H1 (cell line): ENCODE measurements at regions not wholly inside any gene's neighbourhood (a gene's known extent, or its start where the extent isn't known, plus 50 kb on each side); places are given as distances from the start of the nearest gene placed in this dataset.

ENCODE experiments used
- CREB1 ChIP-seq: IDR thresholded peaks from 2 replicates; pipeline ENCODE4 v1.6.1; 2012; ENCODE audit warnings: inconsistent platforms
- CTCF ChIP-seq, 3 experiments: IDR thresholded peaks; 1 replicate in 2 of 3; 2 replicates in 1 of 3; pipeline versions ENCODE4 v1.5.1 to v1.6.1; 2011; ENCODE audit warnings: low read length in 3 of 3, mild to moderate bottlenecking in 3 of 3, inconsistent platforms in 2 of 3, low read depth in 1 of 3, moderate library complexity in 1 of 3; ENCODE audit not compliant: insufficient read depth in 1 of 3; ENCODE audit errors: control extremely low read depth in 1 of 3
- HDAC6 ChIP-seq: IDR thresholded peaks from one replicate; pipeline ENCODE4 v1.7.1; 2012; ENCODE audit warnings: low read depth, mild to moderate bottlenecking, inconsistent platforms, low read length, moderate library complexity
- JUN ChIP-seq: IDR thresholded peaks from 2 replicates; pipeline ENCODE4 v1.6.1; 2011; ENCODE audit warnings: low read depth, mild to moderate bottlenecking, improper control_type of control experiment, low read length
- POLR2A ChIP-seq, 2 experiments: IDR thresholded peaks; 1 replicate in 1 of 2; 2 replicates in 1 of 2; pipeline ENCODE4 v1.6.1; 2011; ENCODE audit warnings: low read depth in 2 of 2, low read length in 2 of 2, mild to moderate bottlenecking in 2 of 2; ENCODE audit errors: control extremely low read depth in 1 of 2
- POLR2AphosphoS5 ChIP-seq: IDR thresholded peaks from 2 replicates; pipeline ENCODE4 v1.6.1; 2011; ENCODE audit warnings: low read depth, low read length
- RAD21 ChIP-seq, 2 experiments: IDR thresholded peaks in 1 of 2; conservative IDR thresholded peaks in 1 of 2; 2 replicates each; pipeline ENCODE4 v1.6.1; 2011; ENCODE audit warnings: low read depth in 2 of 2, low read length in 2 of 2, improper control_type of control experiment in 1 of 2, inconsistent platforms in 1 of 2, mild to moderate bottlenecking in 1 of 2, moderate library complexity in 1 of 2
- RBBP5 ChIP-seq: IDR thresholded peaks from 2 replicates; pipeline ENCODE4 v1.7.1; 2012; ENCODE audit warnings: low read depth, mild to moderate bottlenecking, inconsistent platforms, low read length, moderate library complexity, borderline replicate concordance
- SIX5 ChIP-seq: IDR thresholded peaks from 2 replicates; pipeline ENCODE4 v1.6.1; 2011; ENCODE audit warnings: mild to moderate bottlenecking, low read depth, low read length
- SP1 ChIP-seq: IDR thresholded peaks from 2 replicates; pipeline ENCODE4 v1.6.1; 2011; ENCODE audit warnings: low read depth, low read length
- SP2 ChIP-seq: IDR thresholded peaks from 2 replicates; pipeline ENCODE4 v1.6.1; 2012; ENCODE audit warnings: mild to moderate bottlenecking, low read length, inconsistent platforms
- TAF1 ChIP-seq: IDR thresholded peaks from 2 replicates; pipeline ENCODE4 v1.6.1; 2011; ENCODE audit warnings: mild to moderate bottlenecking, low read depth, low read length
- USF2 ChIP-seq: IDR thresholded peaks from 2 replicates; pipeline ENCODE4 v1.6.1; 2011; ENCODE audit warnings: low read length, improper control_type of control experiment
- ZNF274 ChIP-seq: IDR thresholded peaks from 2 replicates; pipeline ENCODE4 v1.7.0; 2012; ENCODE audit warnings: low read length, borderline replicate concordance; ENCODE audit errors: extremely low read depth

- TF ChIP-seq CREB1 (no peak), TAF1 (no peak), SP1 (no peak), RBBP5 (no peak), POLR2A (IDR thresholded peaks at IDR 0.05; ENCODE audit: control extremely low read depth in 1 of 2, low read depth in 2 of 2, low read length in 2 of 2) (no peak), JUN (no peak), SIX5 (no peak), ZNF274 (no peak), CTCF (IDR thresholded peaks at IDR 0.05; ENCODE audit: control extremely low read depth in 1 of 3, insufficient read depth in 1 of 3, low read depth in 1 of 3, low read length in 3 of 3) (no peak), SP2 (no peak), HDAC6 (no peak), RAD21 (IDR thresholded peaks at IDR 0.05 in 1 of 2, conservative IDR thresholded peaks at IDR 0.05 in 1 of 2; ENCODE audit: low read depth in 2 of 2, low read length in 2 of 2) (no peak), POLR2AphosphoS5 (no peak), USF2 (no peak)
These were observed 218.2 kb downstream of the RPL10L start for GRCh38 chr14:46433381-46433780.
